H1 (cell line): ENCODE measurements at regions not wholly inside any gene's neighbourhood (a gene's known extent, or its start where the extent isn't known, plus 50 kb on each side); places are given as distances from the start of the nearest gene placed in this dataset.

Experiments
- CTCF ChIA-PET: fragments of 300-600 bp; sonication (Branson Sonifier 250); formaldehyde crosslinking; loops from one replicate; lab custom pipeline; 2021; ENCODE audit not compliant: partially characterized antibody; lab: Charles Lee
- POLR2A ChIA-PET: fragments of 300-600 bp; sonication (Branson Sonifier 250); formaldehyde crosslinking; loops from one replicate; lab custom pipeline; 2021; ENCODE audit warnings: inconsistent platforms; ENCODE audit not compliant: partially characterized antibody; lab: Charles Lee
- DNase-seq, 2 experiments: peaks; one replicate each; pipeline versions ENCODE4 v3.0.0 to v3.0.0-alpha.2; 2010 to 2022; ENCODE audit warnings: low spot score in 2 of 2, low read depth in 1 of 2, mixed read lengths in 1 of 2
- FAIRE-seq: peaks from 2 replicates; lab custom pipeline; 2011; peaks lifted over from hg19 to GRCh38; lab: Jason Lieb, UNC
- H2AFZ ChIP-seq: 2 replicates; pipeline ENCODE4 v1.8.1; 2012; ENCODE audit warnings: low read length, inconsistent platforms
- H2AK5ac ChIP-seq: 2 replicates; pipeline ENCODE4 v1.6.1; 2013; ENCODE audit warnings: low read depth, low read length
- H2BK120ac ChIP-seq: replicated peaks from 2 replicates; pipeline ENCODE3; 2013; ENCODE audit warnings: low read depth, low read length, inconsistent platforms
- H2BK12ac ChIP-seq: 2 replicates; pipeline ENCODE4 v1.6.1; 2013; ENCODE audit warnings: low read depth, low read length
- H2BK15ac ChIP-seq: 2 replicates; pipeline ENCODE4 v1.6.1; 2013; ENCODE audit warnings: low read length
- H2BK20ac ChIP-seq: 2 replicates; pipeline ENCODE4 v1.6.1; 2013; ENCODE audit warnings: low read length
- H2BK5ac ChIP-seq: 2 replicates; pipeline ENCODE4 v1.6.1; 2013; ENCODE audit warnings: low read depth, low read length
- H3K14ac ChIP-seq: 2 replicates; pipeline ENCODE4 v1.6.1; 2013; ENCODE audit warnings: inconsistent platforms; ENCODE audit not compliant: insufficient read length
- H3K18ac ChIP-seq: 2 replicates; pipeline ENCODE4 v1.6.1; 2013; ENCODE audit warnings: low read length; ENCODE audit errors: extremely low read depth
- H3K23ac ChIP-seq: 2 replicates; pipeline ENCODE4 v1.6.1; 2013; ENCODE audit warnings: inconsistent platforms; ENCODE audit not compliant: insufficient read length
- H3K23me2 ChIP-seq: 2 replicates; pipeline ENCODE4 v1.6.1; 2013; ENCODE audit warnings: low read depth, low read length
- H3K27ac ChIP-seq: 2 replicates; pipeline ENCODE4 v1.6.1; 2011; ENCODE audit warnings: low read depth, low read length, inconsistent platforms
- H3K27me3 ChIP-seq, 4 experiments: replicated peaks in 1 of 4; 1 replicate in 1 of 4; 2 replicates in 3 of 4; pipeline versions ENCODE4 v1.6.1 to v1.8.1; 2011 to 2013; ENCODE audit warnings: low read length in 3 of 4, mild to moderate bottlenecking in 3 of 4, inconsistent platforms in 2 of 4, mixed read lengths in 2 of 4, moderate library complexity in 1 of 4; ENCODE audit not compliant: control insufficient read depth in 3 of 4, insufficient read depth in 3 of 4; ENCODE audit errors: extremely low read depth in 1 of 4
- H3K36me3 ChIP-seq, 4 experiments: 2 replicates each; pipeline versions ENCODE4 v1.6.1 to v1.8.1; 2011 to 2013; ENCODE audit warnings: mild to moderate bottlenecking in 4 of 4, low read length in 3 of 4, moderate library complexity in 2 of 4, control low read depth in 1 of 4, inconsistent platforms in 1 of 4; ENCODE audit not compliant: insufficient read depth in 4 of 4, control insufficient read depth in 2 of 4
- H3K4ac ChIP-seq: replicated peaks from 2 replicates; pipeline ENCODE3; 2013; ENCODE audit warnings: low read length, low read depth, mixed read lengths, inconsistent platforms; ENCODE audit not compliant: insufficient read length
- H3K4me1 ChIP-seq, 4 experiments: replicated peaks in 1 of 4; 1 replicate in 1 of 4; 2 replicates in 3 of 4; pipeline versions ENCODE4 v1.6.1 to v1.8.1; 2011 to 2013; ENCODE audit warnings: low read length in 3 of 4, inconsistent platforms in 2 of 4, mixed read lengths in 1 of 4; ENCODE audit not compliant: insufficient read depth in 4 of 4, control insufficient read depth in 3 of 4
- H3K4me2 ChIP-seq, 2 experiments: 2 replicates each; pipeline versions ENCODE4 v1.6.1 to v1.8.1; 2011 to 2013; ENCODE audit warnings: low read depth in 2 of 2, low read length in 2 of 2, control low read depth in 1 of 2, inconsistent platforms in 1 of 2, mild to moderate bottlenecking in 1 of 2; ENCODE audit not compliant: insufficient read depth in 1 of 2
- H3K4me3 ChIP-seq, 4 experiments: fragments of 200-600, 300-600 bp in 1 of 4; sonication (generic), shearing (Covaris generic), sonication (Bioruptor Twin) in 1 of 4; 2 replicates each; pipeline versions ENCODE4 v1.5.1 to v1.8.1; 2011 to 2016; ENCODE audit warnings: low read length in 4 of 4, low read depth in 3 of 4, control low read depth in 2 of 4, inconsistent platforms in 2 of 4, mild to moderate bottlenecking in 2 of 4, mixed read lengths in 1 of 4, moderate library complexity in 1 of 4; ENCODE audit not compliant: insufficient read depth in 2 of 4; ENCODE audit errors: extremely low read depth in 1 of 4
- H3K56ac ChIP-seq: replicated peaks from 2 replicates; pipeline ENCODE3; 2013; ENCODE audit warnings: low read depth, mild to moderate bottlenecking, mixed read lengths, low read length, inconsistent platforms; ENCODE audit not compliant: insufficient read length
- H3K79me1 ChIP-seq: 2 replicates; pipeline ENCODE4 v1.6.1; 2013; ENCODE audit warnings: low read depth, low read length, control low read depth
- H3K79me2 ChIP-seq, 2 experiments: 2 replicates each; pipeline versions ENCODE4 v1.6.1 to v1.8.1; 2012 to 2013; ENCODE audit warnings: low read length in 2 of 2, mild to moderate bottlenecking in 2 of 2, inconsistent platforms in 1 of 2; ENCODE audit not compliant: insufficient read depth in 2 of 2, control insufficient read depth in 1 of 2
- H3K9ac ChIP-seq, 4 experiments: replicated peaks in 1 of 4; 1 replicate in 1 of 4; 2 replicates in 3 of 4; pipeline versions ENCODE4 v1.6.1 to v1.8.1; 2011 to 2013; ENCODE audit warnings: low read depth in 3 of 4, low read length in 3 of 4, control low read depth in 2 of 4, mild to moderate bottlenecking in 2 of 4, moderate library complexity in 2 of 4, inconsistent platforms in 1 of 4; ENCODE audit errors: extremely low read depth in 1 of 4
- H3K9me3 ChIP-seq, 2 experiments: 2 replicates each; pipeline versions ENCODE4 v1.6.1 to v1.8.1; 2012 to 2013; ENCODE audit warnings: mild to moderate bottlenecking in 2 of 2, moderate library complexity in 2 of 2, control low read depth in 1 of 2, inconsistent platforms in 1 of 2, low read depth in 1 of 2, low read length in 1 of 2, mixed read lengths in 1 of 2; ENCODE audit not compliant: insufficient read depth in 2 of 2
- H4K20me1 ChIP-seq, 2 experiments: replicated peaks in 1 of 2; 2 replicates each; pipeline versions ENCODE3 to v1.8.1; 2011 to 2013; ENCODE audit warnings: inconsistent platforms in 2 of 2, low read length in 2 of 2, mild to moderate bottlenecking in 1 of 2; ENCODE audit not compliant: insufficient read depth in 2 of 2, control insufficient read depth in 1 of 2
- H4K5ac ChIP-seq: 2 replicates; pipeline ENCODE4 v1.6.1; 2013; ENCODE audit warnings: low read length, low read depth, mixed read lengths, inconsistent platforms; ENCODE audit not compliant: insufficient read length
- H4K8ac ChIP-seq: 2 replicates; pipeline ENCODE4 v1.8.0; 2013; ENCODE audit warnings: mild to moderate bottlenecking, moderate library complexity, low read length, inconsistent platforms; ENCODE audit not compliant: insufficient read depth; ENCODE audit errors: extremely low read depth
- H4K91ac ChIP-seq: replicated peaks from 2 replicates; pipeline ENCODE3; 2013; ENCODE audit warnings: low read length, mixed read lengths, inconsistent platforms; ENCODE audit not compliant: insufficient read length
- BACH1 ChIP-seq: IDR thresholded peaks from 2 replicates; pipeline ENCODE4 v1.6.1; 2012; ENCODE audit warnings: low read length, improper control_type of control experiment
- SP1 ChIP-seq: IDR thresholded peaks from 2 replicates; pipeline ENCODE4 v1.6.1; 2011; ENCODE audit warnings: low read depth, low read length
- TCF12 ChIP-seq: IDR thresholded peaks from 2 replicates; pipeline ENCODE4 v1.6.1; 2011; ENCODE audit warnings: low read depth, mild to moderate bottlenecking, low read length
- WGBS, 2 experiments: shearing (Covaris generic) in 1 of 2; methylation state at CpG; one replicate each; pipeline versions ENCODE4 v1.1.6 to v1.1.7; 2013 to 2015; ENCODE audit warnings: low lambda C conversion rate in 2 of 2, mixed read lengths in 2 of 2, inconsistent platforms in 1 of 2, low coverage in 1 of 2, missing lambda C conversion rate in 1 of 2; ENCODE audit not compliant: insufficient replicate concordance in 2 of 2, insufficient coverage in 1 of 2, insufficient read length in 1 of 2; ENCODE audit errors: extremely low coverage in 1 of 2, missing lambda C conversion rate in 1 of 2; 5-methylcytosine and 5-hydroxymethylcytosine counted together

DNA sequence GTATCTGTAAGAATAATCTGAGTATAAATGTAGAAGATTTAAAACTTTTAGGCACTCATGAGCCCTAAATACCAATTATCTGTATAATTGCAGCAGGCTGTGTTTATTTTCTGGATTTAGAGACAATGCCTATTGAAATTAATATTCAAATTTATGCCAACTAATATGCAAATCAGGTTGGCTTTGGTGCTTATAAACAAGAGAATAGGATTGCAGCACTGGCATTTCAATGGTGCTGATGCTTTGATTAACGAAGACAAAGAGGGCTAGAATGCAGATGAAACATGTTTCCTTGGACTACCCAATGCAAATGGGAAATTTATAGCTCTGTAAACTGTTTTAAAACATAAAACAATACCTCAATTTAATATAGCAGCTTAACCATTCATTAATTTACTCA, 70.7 kb upstream of the GATB start:
- Histone ChIP-seq H3K9me3 (peaks cover 0 to 3% of the 10 kb centered on the region in 2 experiments; a peak in 1 of 4 replicates), H2AK5ac (no peak overlapping the region), H3K14ac (no peak overlapping the region), H3K56ac (no peak overlapping the region), H3K4me2 (no peak overlapping the region), H3K18ac (no peak overlapping the region), H4K5ac (no peak overlapping the region), H2BK120ac (no peak overlapping the region), H2BK12ac (no peak overlapping the region), H3K4me3 (peak overlapping the region in 1 of 4 experiments; percentile 16; a peak in 1 of 8 replicates), H2AFZ (no peak overlapping the region), H3K27ac (no peak overlapping the region), H4K8ac (no peak overlapping the region), H3K79me2 (no peaks in the 10 kb centered on the region), H3K27me3 (no peaks in the 10 kb centered on the region), H3K23me2 (no peaks in the 10 kb centered on the region), H2BK15ac (no peak overlapping the region), H3K4ac (no peak overlapping the region), H4K91ac (no peak overlapping the region), H2BK5ac (no peak overlapping the region), H3K9ac (no peak overlapping the region), H3K23ac (no peak overlapping the region), H3K36me3 (no peaks in the 10 kb centered on the region), H3K4me1 (peaks cover 0 to 2% (median under 1%) of the 10 kb centered on the region in 4 experiments; a peak in 2 of 7 replicates), H2BK20ac (no peak overlapping the region), H3K79me1 (no peaks in the 10 kb centered on the region), H4K20me1 (no peaks in the 10 kb centered on the region)
- FAIRE-seq (no peak), DNase-seq (no peak)
- 64% methylated on average over 1 of the region's 1 CpG; no CpG with 5 or more reads in 1 of the 2 experiments for WGBS, 2 experiments
- CTCF ChIA-PET, result interaction anchor here (0.5 to 1.2 kb wide), 3 partner anchors 29 to 1572 kb away, joined by 3 read pairs; no protein-coding TSS in a partner anchor
- TF ChIP-seq BACH1 (no peak), SP1 (no peak), TCF12 (no peak)
- POLR2A ChIA-PET, result no interaction called here
